Parathyroid adenoma (tissue), 2 donors: ENCODE measurements at regions not wholly inside any gene's neighbourhood (a gene's known extent, or its start where the extent isn't known, plus 50 kb on each side); places are given as distances from the start of the nearest gene placed in this dataset.

Source experiments
- H2AFZ ChIP-seq: fragments of 300-600 bp; sonication (generic); one replicate; pipeline ENCODE4 v1.7.0; 2017; ENCODE audit warnings: antibody characterized with exemption, mild to moderate bottlenecking
- H3K27ac ChIP-seq: fragments of 300-600 bp; sonication (generic); one replicate; pipeline ENCODE4 v1.7.0; 2017
- H3K27me3 ChIP-seq: fragments of 300-600 bp; sonication (generic); one replicate; pipeline ENCODE4 v1.7.0; 2017; ENCODE audit warnings: low read length; ENCODE audit not compliant: control insufficient read depth, insufficient read depth
- H3K36me3 ChIP-seq: fragments of 300-600 bp; sonication (generic); one replicate; pipeline ENCODE4 v1.7.0; 2017; ENCODE audit warnings: low read length; ENCODE audit not compliant: control insufficient read depth, insufficient read depth
- H3K4me1 ChIP-seq: fragments of 300-600 bp; sonication (generic); one replicate; pipeline ENCODE4 v1.7.0; 2017; ENCODE audit warnings: control low read depth
- H3K4me2 ChIP-seq: fragments of 300-600 bp; sonication (generic); one replicate; pipeline ENCODE4 v1.7.0; 2017; ENCODE audit warnings: low read length
- H3K4me3 ChIP-seq: fragments of 300-600 bp; sonication (generic); one replicate; pipeline ENCODE4 v1.7.0; 2017; ENCODE audit warnings: low read depth, low read length
- H3K79me2 ChIP-seq: fragments of 300-600 bp; sonication (generic); one replicate; pipeline ENCODE4 v1.7.0; 2017; ENCODE audit warnings: control low read depth
- H3K9ac ChIP-seq: fragments of 300-600 bp; sonication (generic); one replicate; pipeline ENCODE4 v1.7.0; 2017; ENCODE audit warnings: mild to moderate bottlenecking
- H3K9me3 ChIP-seq: fragments of 300-600 bp; sonication (generic); one replicate; pipeline ENCODE4 v1.7.0; 2017; ENCODE audit warnings: low read length; ENCODE audit not compliant: control insufficient read depth
- CTCF ChIP-seq: fragments of 300-600 bp; sonication (generic); IDR thresholded peaks from one replicate; pipeline ENCODE4 v1.7.0; 2017; ENCODE audit warnings: antibody characterized with exemption, mild to moderate bottlenecking
- donor health status: primary hyperparathyroidism.

- no peak for TF ChIP-seq CTCF
- Histone ChIP-seq H3K79me2 (no peaks in the 10 kb centered on the region), H3K9ac (no peak overlapping the region), H3K9me3 (no peaks in the 10 kb centered on the region), H3K4me1 (no peaks in the 10 kb centered on the region), H3K27ac (no peak overlapping the region), H3K4me2 (no peak overlapping the region), H3K36me3 (no peaks in the 10 kb centered on the region), H2AFZ (no peak overlapping the region), H3K27me3 (no peaks in the 10 kb centered on the region), H3K4me3 (no peak overlapping the region)
These were observed 309.4 kb upstream of the ZC3H12C start for GRCh38 chr11:109783840-109784239.

GRCh38 chr11:109784536-109784935 is 308.7 kb upstream of the ZC3H12C start:
- Histone ChIP-seq H3K4me2 (no peak overlapping the region), H3K36me3 (no peaks in the 10 kb centered on the region), H3K27me3 (no peaks in the 10 kb centered on the region), H3K27ac (no peak overlapping the region), H3K9ac (no peak overlapping the region), H3K4me1 (no peaks in the 10 kb centered on the region), H3K9me3 (no peaks in the 10 kb centered on the region), H2AFZ (no peak overlapping the region), H3K4me3 (no peak overlapping the region), H3K79me2 (no peaks in the 10 kb centered on the region)
- no peak for TF ChIP-seq CTCF

- Histone ChIP-seq H3K9me3 (no peaks in the 10 kb centered on the region), H3K4me2 (no peak overlapping the region), H3K4me1 (no peaks in the 10 kb centered on the region), H3K27me3 (no peaks in the 10 kb centered on the region), H3K79me2 (no peaks in the 10 kb centered on the region), H3K27ac (no peak overlapping the region), H3K4me3 (no peak overlapping the region), H2AFZ (no peak overlapping the region), H3K36me3 (no peaks in the 10 kb centered on the region), H3K9ac (no peak overlapping the region)
- TF ChIP-seq CTCF = no peak
These were observed 308.0 kb upstream of the ZC3H12C start for GRCh38 chr11:109785198-109785597.

GRCh38 chr11:109785714-109786113 is 307.5 kb upstream of the ZC3H12C start:
- H3K4me3 ChIP-seq = no peak overlapping the region
- no peaks in the 10 kb centered on the region for H3K9me3 ChIP-seq
- no peak overlapping the region for H2AFZ ChIP-seq
- TF ChIP-seq CTCF = no peak
- H3K79me2 ChIP-seq = no peaks in the 10 kb centered on the region
- H3K36me3 ChIP-seq = no peaks in the 10 kb centered on the region
- H3K4me2 ChIP-seq = no peak overlapping the region
- H3K9ac ChIP-seq = no peak overlapping the region
- no peaks in the 10 kb centered on the region for H3K4me1 ChIP-seq
- no peaks in the 10 kb centered on the region for H3K27me3 ChIP-seq
- H3K27ac ChIP-seq = no peak overlapping the region

GRCh38 chr11:109788948-109789490 is 304.2 kb upstream of the ZC3H12C start:
- H3K27ac ChIP-seq = no peak overlapping the region
- no peaks in the 10 kb centered on the region for H3K9me3 ChIP-seq
- TF ChIP-seq CTCF = no peak
- H3K27me3 ChIP-seq = no peaks in the 10 kb centered on the region
- H3K36me3 ChIP-seq = no peaks in the 10 kb centered on the region
- H3K4me2 ChIP-seq = no peak overlapping the region
- no peak overlapping the region for H3K4me3 ChIP-seq
- no peak overlapping the region for H2AFZ ChIP-seq
- H3K4me1 ChIP-seq = no peaks in the 10 kb centered on the region
- H3K79me2 ChIP-seq = no peaks in the 10 kb centered on the region
- H3K9ac ChIP-seq = no peak overlapping the region
